Left cardiac atrium (tissue), 4 donors: ENCODE measurements at regions not wholly inside any gene's neighbourhood (a gene's known extent, or its start where the extent isn't known, plus 50 kb on each side); places are given as distances from the start of the nearest gene placed in this dataset.
"Not testable (repeated sequence)": the region's sequence is repeated elsewhere in the genome, so short reads cannot be mapped to it uniquely, and the experiment has no call there.

Source experiments
- ATAC-seq, 2 donors: fragments of 200-7000 bp; cut with Tn5 transposase; one replicate each; pipeline ENCODE4 v1.9.1; 2020; ENCODE audit warnings: mild to moderate bottlenecking in 2 of 2, moderate library complexity in 2 of 2
- DNase-seq: peaks from one replicate; pipeline ENCODE4 v3.0.0-alpha.2; 2020
- intact Hi-C, 2 donors: fragments of 100-400 bp; cut with DNase I; formaldehyde crosslinking; loops; one replicate each; pipeline versions ENCODE4 v1.14.1 to v1.15.1; 2022 to 2023
- microRNA-seq, 2 donors: library from miRNA; unstranded; fragments of <30 nt; microRNA quantifications; one replicate each; pipeline ENCODE4 v1.2.0, GENCODE V29; 2020
- donor health status: DM: no; HTN: yes; CAD: no.
- donor health status: DM: no; HTN: yes; CAD: no; lungs with severe emphysema.
- donor health status: DM: yes; HTN: yes; CAD: no.
- donor health status: Dilated cardiomyopathy.

GRCh38 chr1:199946305-199947155, 81.0 kb upstream of the NR5A2 start:
- no peak for ATAC-seq
- intact Hi-C loops = no loop called here
- DNase-seq = no peak

GRCh38 chr1:199948587-199949280, 78.8 kb upstream of the NR5A2 start:
- ATAC-seq = no peak

GRCh38 chr1:199951005-199951404, 76.5 kb upstream of the NR5A2 start:
- DNase-seq, ATAC-seq: not testable (repeated sequence)
- intact Hi-C loops = loop anchor here in 1 of 2 donors (10.0 kb wide), 1 partner anchor 354 kb away; no protein-coding TSS in a partner anchor

More at GRCh38 chr1:199948587-199949280, 78.8 kb upstream of the NR5A2 start:
- intact Hi-C loops = no loop called here
- DNase-seq = no peak

GRCh38 chr1:199953651-199954050, 73.9 kb upstream of the NR5A2 start:
- no peak for DNase-seq
- intact Hi-C loops = loop anchor here in 1 of 2 donors (10.0 kb wide), 1 partner anchor 351 kb away; no protein-coding TSS in a partner anchor
- ATAC-seq = no peak

- no peak for ATAC-seq
Observed at GRCh38 chr1:199954699-199955098, 72.8 kb upstream of the NR5A2 start.

GRCh38 chr1:199955235-199955634, 72.3 kb upstream of the NR5A2 start:
- intact Hi-C loops = loop anchor here in 1 of 2 donors (10.0 kb wide), 1 partner anchor 350 kb away; no protein-coding TSS in a partner anchor
- no peak for ATAC-seq
- no peak for DNase-seq

More at GRCh38 chr1:199954699-199955098, 72.8 kb upstream of the NR5A2 start:
- DNase-seq = no peak
- intact Hi-C loops = loop anchor here in 1 of 2 donors (10.0 kb wide), 1 partner anchor 350 kb away; no protein-coding TSS in a partner anchor

DNA sequence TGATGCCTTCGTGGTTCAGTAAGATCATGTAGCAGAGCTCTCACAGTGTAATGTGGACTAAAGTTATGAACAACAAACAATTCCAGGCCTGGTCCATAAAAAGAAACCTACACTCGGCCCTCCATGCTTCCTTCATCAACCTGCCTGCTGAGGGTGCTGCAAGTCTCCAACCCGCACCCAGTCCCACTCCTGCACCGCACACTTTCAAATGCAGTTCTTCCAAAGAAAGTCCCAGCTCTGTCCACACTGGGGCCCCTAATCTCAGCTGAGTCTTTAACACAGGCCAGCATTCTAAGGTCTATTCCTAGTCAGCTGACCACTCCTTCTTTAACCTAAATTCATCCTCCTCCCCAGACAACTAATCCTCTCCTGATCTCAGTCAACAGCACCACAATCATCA, 71.5 kb upstream of the NR5A2 start:
- DNase-seq (no peak), ATAC-seq (no peak)
- intact Hi-C loops = loop anchor here in 1 of 2 donors (10.0 kb wide), 1 partner anchor 349 kb away; no protein-coding TSS in a partner anchor

DNA sequence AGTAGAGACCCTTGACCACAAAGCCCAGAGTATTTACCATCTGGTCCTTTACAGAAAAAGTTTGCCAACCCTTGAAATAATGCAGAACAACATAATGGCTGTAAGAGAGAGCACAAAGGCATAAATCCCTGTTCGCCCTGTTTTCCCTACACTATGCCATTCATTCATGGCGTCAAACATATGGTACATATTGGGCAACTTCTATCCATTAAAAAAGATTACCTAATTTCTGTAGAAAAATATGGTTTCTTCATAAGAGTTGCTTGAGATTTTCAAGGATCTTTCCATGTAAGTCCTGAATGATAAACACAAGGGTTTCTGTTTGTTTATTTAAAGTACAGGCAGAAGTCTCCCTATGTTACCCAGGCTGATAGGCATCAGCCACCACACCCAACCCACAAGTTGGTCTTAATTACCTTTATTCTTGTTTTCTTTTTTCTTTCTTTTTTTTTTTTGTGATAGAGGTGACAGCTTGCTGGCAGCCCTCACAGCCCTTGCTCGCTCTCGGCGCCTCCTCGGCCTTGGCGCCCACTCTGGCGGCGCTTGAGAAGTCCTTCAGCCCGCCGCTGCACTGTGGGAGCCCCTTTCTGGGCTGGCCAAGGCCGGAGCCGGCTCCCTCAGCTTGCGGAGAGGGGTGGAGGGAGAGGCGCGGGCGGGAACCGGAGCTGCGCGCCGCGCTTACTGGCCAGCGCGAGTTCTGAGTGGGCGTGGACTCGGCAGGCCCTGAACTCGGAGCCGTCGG, 68.3 kb upstream of the NR5A2 start:
- DNase-seq = no peak
- ATAC-seq = no peak
- intact Hi-C loops = loop anchor here in 1 of 2 donors (10.0 kb wide), 1 partner anchor 346 kb away; no protein-coding TSS in a partner anchor

- DNase-seq (no peak), ATAC-seq (no peak)
- intact Hi-C loops = loop anchor here in 1 of 2 donors (10.0 kb wide), 1 partner anchor 345 kb away; no protein-coding TSS in a partner anchor
Observed at GRCh38 chr1:199959775-199960110, 67.8 kb upstream of the NR5A2 start.

DNA sequence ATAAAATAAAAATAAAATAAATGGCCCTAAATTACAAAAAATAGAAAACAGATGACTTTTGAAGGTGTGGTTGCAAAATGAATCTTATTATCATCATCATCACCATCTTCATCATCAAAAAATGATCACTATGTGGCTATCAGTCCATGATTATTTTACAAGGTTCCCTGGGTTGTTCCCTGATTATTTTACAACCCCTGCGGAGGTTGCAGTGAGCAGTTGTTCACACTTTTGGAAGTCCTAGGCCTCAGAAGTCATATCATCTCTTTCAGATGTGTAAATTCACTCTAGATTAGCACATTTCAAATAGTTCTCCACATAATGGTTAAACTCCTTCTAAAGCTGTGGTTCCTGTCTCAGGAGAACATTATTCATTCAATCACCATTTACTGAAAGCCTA, 57.4 kb upstream of the NR5A2 start:
- no peak for ATAC-seq

GRCh38 chr1:199976496-199977144, 50.9 kb upstream of the NR5A2 start:
- DNase-seq = no peak
- ATAC-seq = no peak
- intact Hi-C loops = no loop called here

More for the DNA sequence above, 57.4 kb upstream of the NR5A2 start:
- DNase-seq = no peak
- intact Hi-C loops = no loop called here

Small RNA genes lying in the stretch of these regions (microRNA-seq; reads per million reads assigned to microRNA genes)
- gene MIR181A1 (269 to 350 reads per million in 2 donors), gene MIR181B1 (3.8 to 4.1 reads per million in 2 donors)
